GM12878 (cell line): ENCODE measurements at regions not wholly inside any gene's neighbourhood (a gene's known extent, or its start where the extent isn't known, plus 50 kb on each side); places are given as distances from the start of the nearest gene placed in this dataset.

ENCODE experiments used
- ATAC-seq: fragments of 200-7000 bp; cut with Tn5 transposase; 3 replicates; pipeline ENCODE4 v1.9.1; 2020; ENCODE audit warnings: mild to moderate bottlenecking, moderate library complexity
- BruUV-seq: library from RNA; stranded (reverse); fragments of 400-500 nt; replicated peaks from 2 replicates; lab custom pipeline; 2021; lab: Mats Ljungman, UMichigan
- CTCF ChIA-PET: fragments of 300-600 bp; sonication (Branson Sonifier 250); formaldehyde crosslinking; extraction: SDS; loops from one replicate; lab custom pipeline; 2021; ENCODE audit warnings: inconsistent platforms; lab: Yijun Ruan, JAX
- POLR2A ChIA-PET: fragments of 350-600 bp; formaldehyde crosslinking; extraction: SDS; loops from one replicate; lab custom pipeline; 2021; ENCODE audit warnings: inconsistent platforms; lab: Charles Lee
- RAD21 ChIA-PET: fragments of 300-600 bp; sonication (Branson Sonifier 250); formaldehyde crosslinking; loops from one replicate; lab custom pipeline; 2023; ENCODE audit warnings: antibody characterized with exemption; ENCODE audit not compliant: unreplicated experiment; lab: Charles Lee
- SMC1A ChIA-PET: fragments of 300-600 bp; sonication (Branson Sonifier 250); formaldehyde crosslinking; loops from one replicate; lab custom pipeline; 2023; ENCODE audit not compliant: unreplicated experiment, uncharacterized antibody; lab: Charles Lee
- DNase-seq: peaks from one replicate; pipeline ENCODE4 v3.0.0-alpha.2; 2011; ENCODE audit warnings: low read depth, low spot score
- FAIRE-seq: peaks from 3 replicates; lab custom pipeline; 2011; peaks lifted over from hg19 to GRCh38; lab: Jason Lieb, UNC
- H2AFZ ChIP-seq: 2 replicates; pipeline ENCODE4 v1.6.0; 2011; ENCODE audit warnings: low read depth, low read length, control low read depth; ENCODE audit not compliant: control insufficient read depth
- H3K27ac ChIP-seq: 2 replicates; pipeline ENCODE4 v1.5.1; 2011; ENCODE audit warnings: control low read depth; ENCODE audit not compliant: control insufficient read depth, insufficient read depth
- H3K27me3 ChIP-seq, 2 experiments: replicated peaks in 1 of 2; 2 replicates each; pipeline versions ENCODE4 v1.6.0 to v1.6.1; 2011; ENCODE audit warnings: low read length in 1 of 2; ENCODE audit not compliant: control insufficient read depth in 2 of 2, insufficient read depth in 2 of 2
- H3K36me3 ChIP-seq, 2 experiments: 2 replicates each; pipeline ENCODE4 v1.5.1; 2011; ENCODE audit warnings: low read length in 1 of 2; ENCODE audit not compliant: control insufficient read depth in 2 of 2, insufficient read depth in 2 of 2
- H3K4me1 ChIP-seq: 2 replicates; pipeline ENCODE4 v1.6.1; 2011; ENCODE audit warnings: mild to moderate bottlenecking, low read length, moderate library complexity, mixed read lengths; ENCODE audit not compliant: control insufficient read depth, insufficient read depth
- H3K4me2 ChIP-seq: 2 replicates; pipeline ENCODE4 v1.6.0; 2011; ENCODE audit warnings: control low read depth; ENCODE audit not compliant: control insufficient read depth, insufficient read depth
- H3K4me3 ChIP-seq: fragments of 200-600 bp; sonication (generic); 2 replicates; pipeline ENCODE4 v1.5.1; 2016
- H3K79me2 ChIP-seq: 2 replicates; pipeline ENCODE4 v1.6.0; 2011; ENCODE audit warnings: low read length; ENCODE audit not compliant: control insufficient read depth, insufficient read depth
- H3K9ac ChIP-seq: 2 replicates; pipeline ENCODE4 v1.8.0; 2011; ENCODE audit warnings: low read length, control low read depth, mixed read lengths; ENCODE audit not compliant: control insufficient read depth, insufficient read depth
- H3K9me3 ChIP-seq: replicated peaks from 3 replicates; pipeline ENCODE4 v1.5.1; 2011; ENCODE audit warnings: mild to moderate bottlenecking, low read length; ENCODE audit not compliant: control insufficient read depth, insufficient read depth
- H4K20me1 ChIP-seq: 2 replicates; pipeline ENCODE4 v1.6.0; 2011; ENCODE audit not compliant: control insufficient read depth, insufficient read depth
- ASH2L ChIP-seq: fragments of 300-600, 200-600 bp; sonication (generic); IDR thresholded peaks from 2 replicates; pipeline ENCODE4 v1.6.1; 2017; ENCODE audit warnings: low read depth, mild to moderate bottlenecking, borderline replicate concordance
- BACH1 ChIP-seq: fragments of 450-650 bp; IDR thresholded peaks from 2 replicates; pipeline ENCODE4 v1.6.1; 2017; ENCODE audit warnings: mild to moderate bottlenecking, borderline replicate concordance
- BCL11A ChIP-seq: IDR thresholded peaks from 2 replicates; pipeline ENCODE4 v1.6.1; 2011; ENCODE audit warnings: low read depth, low read length
- BCL3 ChIP-seq: IDR thresholded peaks from 2 replicates; pipeline ENCODE4 v1.6.1; 2011; ENCODE audit warnings: borderline replicate concordance, low read depth, mild to moderate bottlenecking, moderate library complexity, low read length; ENCODE audit not compliant: insufficient read depth, poor library complexity, severe bottlenecking
- CBFB ChIP-seq: IDR thresholded peaks from 2 replicates; pipeline ENCODE4 v1.6.1; 2016; ENCODE audit warnings: antibody characterized with exemption, low read depth
- MAX ChIP-seq: IDR thresholded peaks from 2 replicates; pipeline ENCODE4 v1.6.1; 2012; ENCODE audit warnings: low read depth, low read length, improper control_type of control experiment
- MTA2 ChIP-seq: fragments of 450-650 bp; IDR thresholded peaks from 2 replicates; pipeline ENCODE4 v1.6.1; 2016; ENCODE audit warnings: low read depth, mild to moderate bottlenecking, moderate library complexity
- MYC ChIP-seq: IDR thresholded peaks from 2 replicates; pipeline ENCODE4 v1.6.1; 2011; ENCODE audit warnings: mild to moderate bottlenecking, low read length, moderate library complexity, inconsistent platforms; ENCODE audit not compliant: insufficient read depth, insufficient replicate concordance, insufficient read length, severe bottlenecking
- POLR2AphosphoS5 ChIP-seq: IDR thresholded peaks from 2 replicates; pipeline ENCODE4 v1.6.1; 2011; ENCODE audit warnings: mild to moderate bottlenecking, low read length, inconsistent platforms
- SUZ12 ChIP-seq: fragments of 200-600 bp; sonication (generic); IDR thresholded peaks from one replicate; pipeline ENCODE4 v1.6.1; 2018; ENCODE audit warnings: antibody characterized with exemption, mild to moderate bottlenecking; ENCODE audit not compliant: unreplicated experiment
- ZNF207 ChIP-seq: fragments of 450-650 bp; IDR thresholded peaks from 2 replicates; pipeline ENCODE4 v1.6.1; 2014; ENCODE audit warnings: antibody characterized with exemption, mild to moderate bottlenecking, borderline replicate concordance
- in situ Hi-C: fragments of 300-500 bp; cut with MboI; formaldehyde crosslinking; loops from 9 replicates; pipeline ENCODE4 v1.14.3; 2018; ENCODE audit warnings: mixed read lengths
- intact Hi-C: fragments of 100-400 bp; cut with micrococcal nuclease; formaldehyde crosslinking; loops from one replicate; pipeline ENCODE4 v1.14.2; 2022; ENCODE audit not compliant: unreplicated experiment
- TF ChIP-seq, protein P1 (sequence below): fragments of 450-650 bp; formaldehyde crosslinking; IDR thresholded peaks from 2 replicates; pipeline ENCODE4 v1.5.0; 2022; ENCODE audit warnings: mild to moderate bottlenecking, missing genetic modification characterization
- TF ChIP-seq, protein P2 (sequence below): fragments of 150-350 bp; IDR thresholded peaks from 2 replicates; pipeline ENCODE4 v1.6.1; 2014; ENCODE audit warnings: mild to moderate bottlenecking, low read depth, low read length
- TF ChIP-seq, protein P3 (sequence below): fragments of 450-650 bp; formaldehyde crosslinking; IDR thresholded peaks from 2 replicates; pipeline ENCODE4 v1.4.0; 2020; ENCODE audit warnings: mild to moderate bottlenecking, moderate library complexity

- POLR2A ChIA-PET: no interaction called here
- no peak overlapping the region for H2AFZ ChIP-seq
- ATAC-seq: no peak
- H3K4me2 ChIP-seq: no peak overlapping the region
- BruUV-seq: no TSS peak
- no peak overlapping the region for H3K9ac ChIP-seq
- intact Hi-C loops (no loop called here), in situ Hi-C loops (no loop called here)
- H3K4me1 ChIP-seq: no peaks in the 10 kb centered on the region
- DNase-seq: no peak
- FAIRE-seq: no peak
- SMC1A ChIA-PET: interaction anchor here (0.6 to 1.3 kb wide), 6 partner anchors 11 to 1903 kb away, joined by 3 to 5 read pairs (median 4); no protein-coding TSS in a partner anchor
- H4K20me1 ChIP-seq: no peaks in the 10 kb centered on the region
- H3K27ac ChIP-seq: no peak overlapping the region
- no peaks in the 10 kb centered on the region for H3K36me3 ChIP-seq
- H3K9me3 ChIP-seq: no peaks in the 10 kb centered on the region
- H3K79me2 ChIP-seq: no peaks in the 10 kb centered on the region
- H3K27me3 ChIP-seq: no peaks in the 10 kb centered on the region
- CTCF ChIA-PET: interaction anchor here (0.6 to 0.9 kb wide), 5 partner anchors 11 to 254 kb away, joined by 3 read pairs; no protein-coding TSS in a partner anchor
- H3K4me3 ChIP-seq: no peak overlapping the region
- RAD21 ChIA-PET: interaction anchor here (0.7 kb wide), 1 partner anchor 52 kb away, joined by 3 read pairs; no protein-coding TSS in a partner anchor
- TF ChIP-seq, protein P1, sequence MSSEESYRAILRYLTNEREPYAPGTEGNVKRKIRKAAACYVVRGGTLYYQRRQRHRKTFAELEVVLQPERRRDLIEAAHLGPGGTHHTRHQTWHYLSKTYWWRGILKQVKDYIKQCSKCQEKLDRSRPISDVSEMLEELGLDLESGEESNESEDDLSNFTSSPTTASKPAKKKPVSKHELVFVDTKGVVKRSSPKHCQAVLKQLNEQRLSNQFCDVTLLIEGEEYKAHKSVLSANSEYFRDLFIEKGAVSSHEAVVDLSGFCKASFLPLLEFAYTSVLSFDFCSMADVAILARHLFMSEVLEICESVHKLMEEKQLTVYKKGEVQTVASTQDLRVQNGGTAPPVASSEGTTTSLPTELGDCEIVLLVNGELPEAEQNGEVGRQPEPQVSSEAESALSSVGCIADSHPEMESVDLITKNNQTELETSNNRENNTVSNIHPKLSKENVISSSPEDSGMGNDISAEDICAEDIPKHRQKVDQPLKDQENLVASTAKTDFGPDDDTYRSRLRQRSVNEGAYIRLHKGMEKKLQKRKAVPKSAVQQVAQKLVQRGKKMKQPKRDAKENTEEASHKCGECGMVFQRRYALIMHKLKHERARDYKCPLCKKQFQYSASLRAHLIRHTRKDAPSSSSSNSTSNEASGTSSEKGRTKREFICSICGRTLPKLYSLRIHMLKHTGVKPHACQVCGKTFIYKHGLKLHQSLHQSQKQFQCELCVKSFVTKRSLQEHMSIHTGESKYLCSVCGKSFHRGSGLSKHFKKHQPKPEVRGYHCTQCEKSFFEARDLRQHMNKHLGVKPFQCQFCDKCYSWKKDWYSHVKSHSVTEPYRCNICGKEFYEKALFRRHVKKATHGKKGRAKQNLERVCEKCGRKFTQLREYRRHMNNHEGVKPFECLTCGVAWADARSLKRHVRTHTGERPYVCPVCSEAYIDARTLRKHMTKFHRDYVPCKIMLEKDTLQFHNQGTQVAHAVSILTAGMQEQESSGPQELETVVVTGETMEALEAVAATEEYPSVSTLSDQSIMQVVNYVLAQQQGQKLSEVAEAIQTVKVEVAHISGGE: no peak
- TF ChIP-seq SUZ12 (no peak), BCL11A (no peak), BACH1 (no peak), ZNF207 (no peak), POLR2AphosphoS5 (no peak), BCL3 (no peak), MYC (no peak), ASH2L (no peak), MAX (no peak), MTA2 (no peak), CBFB (no peak)
- TF ChIP-seq, protein P2, sequence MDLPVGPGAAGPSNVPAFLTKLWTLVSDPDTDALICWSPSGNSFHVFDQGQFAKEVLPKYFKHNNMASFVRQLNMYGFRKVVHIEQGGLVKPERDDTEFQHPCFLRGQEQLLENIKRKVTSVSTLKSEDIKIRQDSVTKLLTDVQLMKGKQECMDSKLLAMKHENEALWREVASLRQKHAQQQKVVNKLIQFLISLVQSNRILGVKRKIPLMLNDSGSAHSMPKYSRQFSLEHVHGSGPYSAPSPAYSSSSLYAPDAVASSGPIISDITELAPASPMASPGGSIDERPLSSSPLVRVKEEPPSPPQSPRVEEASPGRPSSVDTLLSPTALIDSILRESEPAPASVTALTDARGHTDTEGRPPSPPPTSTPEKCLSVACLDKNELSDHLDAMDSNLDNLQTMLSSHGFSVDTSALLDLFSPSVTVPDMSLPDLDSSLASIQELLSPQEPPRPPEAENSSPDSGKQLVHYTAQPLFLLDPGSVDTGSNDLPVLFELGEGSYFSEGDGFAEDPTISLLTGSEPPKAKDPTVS: no peak
- TF ChIP-seq, protein P3, sequence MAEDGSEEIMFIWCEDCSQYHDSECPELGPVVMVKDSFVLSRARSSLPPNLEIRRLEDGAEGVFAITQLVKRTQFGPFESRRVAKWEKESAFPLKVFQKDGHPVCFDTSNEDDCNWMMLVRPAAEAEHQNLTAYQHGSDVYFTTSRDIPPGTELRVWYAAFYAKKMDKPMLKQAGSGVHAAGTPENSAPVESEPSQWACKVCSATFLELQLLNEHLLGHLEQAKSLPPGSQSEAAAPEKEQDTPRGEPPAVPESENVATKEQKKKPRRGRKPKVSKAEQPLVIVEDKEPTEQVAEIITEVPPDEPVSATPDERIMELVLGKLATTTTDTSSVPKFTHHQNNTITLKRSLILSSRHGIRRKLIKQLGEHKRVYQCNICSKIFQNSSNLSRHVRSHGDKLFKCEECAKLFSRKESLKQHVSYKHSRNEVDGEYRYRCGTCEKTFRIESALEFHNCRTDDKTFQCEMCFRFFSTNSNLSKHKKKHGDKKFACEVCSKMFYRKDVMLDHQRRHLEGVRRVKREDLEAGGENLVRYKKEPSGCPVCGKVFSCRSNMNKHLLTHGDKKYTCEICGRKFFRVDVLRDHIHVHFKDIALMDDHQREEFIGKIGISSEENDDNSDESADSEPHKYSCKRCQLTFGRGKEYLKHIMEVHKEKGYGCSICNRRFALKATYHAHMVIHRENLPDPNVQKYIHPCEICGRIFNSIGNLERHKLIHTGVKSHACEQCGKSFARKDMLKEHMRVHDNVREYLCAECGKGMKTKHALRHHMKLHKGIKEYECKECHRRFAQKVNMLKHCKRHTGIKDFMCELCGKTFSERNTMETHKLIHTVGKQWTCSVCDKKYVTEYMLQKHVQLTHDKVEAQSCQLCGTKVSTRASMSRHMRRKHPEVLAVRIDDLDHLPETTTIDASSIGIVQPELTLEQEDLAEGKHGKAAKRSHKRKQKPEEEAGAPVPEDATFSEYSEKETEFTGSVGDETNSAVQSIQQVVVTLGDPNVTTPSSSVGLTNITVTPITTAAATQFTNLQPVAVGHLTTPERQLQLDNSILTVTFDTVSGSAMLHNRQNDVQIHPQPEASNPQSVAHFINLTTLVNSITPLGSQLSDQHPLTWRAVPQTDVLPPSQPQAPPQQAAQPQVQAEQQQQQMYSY (CRISPR knock-in tag): no peak
Observed at GRCh38 chr6:141251286-141251685, 881.4 kb upstream of the GJE1 start.
